GM19351 (cell line): ENCODE measurements at regions not wholly inside any gene's neighbourhood (a gene's known extent, or its start where the extent isn't known, plus 50 kb on each side); places are given as distances from the start of the nearest gene placed in this dataset.
A peak's percentile ranks its signal among the peaks of the same experiment; 100 is the strongest.
"Not testable (repeated sequence)": the region's sequence is repeated elsewhere in the genome, so short reads cannot be mapped to it uniquely, and the experiment has no call there.

Experiments used
- ATAC-seq: cut with Tn5 transposase; IDR thresholded peaks from one replicate; pipeline ENCODE4 v1.9.1; 2021; ENCODE audit warnings: mild to moderate bottlenecking, moderate library complexity; ENCODE audit not compliant: unreplicated experiment

- no peak for ATAC-seq
These were observed 789.3 kb downstream of the IGSF11 start for GRCh38 chr3:118245312-118245711.

- not testable (repeated sequence) for ATAC-seq
These were observed 775.8 kb downstream of the IGSF11 start for GRCh38 chr3:118258850-118259249.

- no peak for ATAC-seq
These were observed 771.7 kb downstream of the IGSF11 start for GRCh38 chr3:118262800-118263402.

- peak; percentile 66 for ATAC-seq
These were observed 767.1 kb downstream of the IGSF11 start for GRCh38 chr3:118267588-118267987.

GRCh38 chr3:118269537-118270125 lies 765.0 kb downstream of the IGSF11 start:
- no peak for ATAC-seq

GRCh38 chr3:118272991-118273390 lies 761.7 kb downstream of the IGSF11 start:
- ATAC-seq, result no peak

- no peak for ATAC-seq
These were observed 756.8 kb downstream of the IGSF11 start for GRCh38 chr3:118277814-118278213.

GRCh38 chr3:118292841-118293240 lies 741.8 kb downstream of the IGSF11 start:
- ATAC-seq, result no peak

GRCh38 chr3:118298133-118298532 lies 736.5 kb downstream of the IGSF11 start:
- peak; percentile 79 for ATAC-seq

GRCh38 chr3:118304557-118304956 lies 730.1 kb downstream of the IGSF11 start:
- ATAC-seq, result no peak

- ATAC-seq, result no peak
These were observed 701.9 kb downstream of the IGSF11 start for GRCh38 chr3:118332699-118333098.

GRCh38 chr3:118337649-118338048 lies 697.0 kb downstream of the IGSF11 start:
- ATAC-seq, result no peak

GRCh38 chr3:118347396-118348168 lies 687.1 kb downstream of the IGSF11 start:
- no peak for ATAC-seq

- ATAC-seq, result no peak
These were observed 686.5 kb downstream of the IGSF11 start for GRCh38 chr3:118348169-118348557.

- ATAC-seq, result no peak
These were observed 680.1 kb downstream of the IGSF11 start for GRCh38 chr3:118354556-118354955.

GRCh38 chr3:118369892-118370491 lies 664.7 kb downstream of the IGSF11 start:
- no peak for ATAC-seq

GRCh38 chr3:118380576-118380975 lies 654.1 kb downstream of the IGSF11 start:
- no peak for ATAC-seq

- ATAC-seq, result no peak
These were observed 638.2 kb downstream of the IGSF11 start for GRCh38 chr3:118396491-118396890.

- ATAC-seq, result no peak
These were observed 634.6 kb downstream of the IGSF11 start for GRCh38 chr3:118400086-118400485.

GRCh38 chr3:118400886-118401285 lies 633.8 kb downstream of the IGSF11 start:
- ATAC-seq, result no peak

- no peak for ATAC-seq
These were observed 632.8 kb downstream of the IGSF11 start for GRCh38 chr3:118401887-118402286.

GRCh38 chr3:118402971-118403370 lies 631.7 kb downstream of the IGSF11 start:
- ATAC-seq, result no peak
